WTC11 (cell line): ENCODE measurements at regions not wholly inside any gene's neighbourhood (a gene's known extent, or its start where the extent isn't known, plus 50 kb on each side); places are given as distances from the start of the nearest gene placed in this dataset.

Source experiments
- ATAC-seq: fragments of 200-7000 bp; cut with Tn5 transposase; 2 replicates; pipeline ENCODE4 v1.10.0; 2021; ENCODE audit warnings: mild to moderate bottlenecking, moderate library complexity
- CTCF ChIA-PET: fragments of 300-600 bp; sonication (Branson Sonifier 250); formaldehyde crosslinking; loops from one replicate; lab custom pipeline; 2021; ENCODE audit warnings: antibody characterized with exemption; lab: Charles Lee
- POLR2A ChIA-PET: fragments of 350-600 bp; sonication (Branson Sonifier 250); formaldehyde crosslinking; loops from one replicate; lab custom pipeline; 2021; ENCODE audit warnings: antibody characterized with exemption; lab: Charles Lee
- DNase-seq: peaks from one replicate; pipeline ENCODE4 v3.0.0; 2021; ENCODE audit warnings: low spot score
- H3K27ac Mint-ChIP-seq: 2 replicates; pipeline ENCODE4 v1.8.0; 2021; ENCODE audit warnings: mixed read lengths
- H3K27me3 Mint-ChIP-seq: 2 replicates; pipeline ENCODE4 v1.8.0; 2021; ENCODE audit warnings: low read depth, mild to moderate bottlenecking, moderate library complexity, mixed read lengths
- H3K36me3 Mint-ChIP-seq: 2 replicates; pipeline ENCODE4 v1.8.0; 2021; ENCODE audit warnings: mixed read lengths
- H3K4me1 Mint-ChIP-seq: 2 replicates; pipeline ENCODE4 v1.8.0; 2022; ENCODE audit warnings: mixed read lengths
- H3K4me3 Mint-ChIP-seq: 2 replicates; pipeline ENCODE4 v1.8.0; 2021; ENCODE audit warnings: mild to moderate bottlenecking, moderate library complexity, mixed read lengths
- H3K9me3 Mint-ChIP-seq: 2 replicates; pipeline ENCODE4 v1.8.0; 2021; ENCODE audit warnings: mixed read lengths
- ELF4 ChIP-seq: sonication (generic); formaldehyde crosslinking; IDR thresholded peaks from 2 replicates; pipeline ENCODE4 v1.8.1; 2022; ENCODE audit warnings: low read depth, mild to moderate bottlenecking, moderate library complexity, missing genetic modification reagents
- ESRRA ChIP-seq: sonication (generic); formaldehyde crosslinking; IDR thresholded peaks from 2 replicates; pipeline ENCODE4 v1.8.1; 2022; ENCODE audit warnings: mild to moderate bottlenecking, missing genetic modification reagents, borderline replicate concordance
- FOXP1 ChIP-seq: sonication (generic); formaldehyde crosslinking; IDR thresholded peaks from 2 replicates; pipeline ENCODE4 v1.8.0; 2022; ENCODE audit warnings: missing genetic modification reagents, mild to moderate bottlenecking, moderate library complexity, borderline replicate concordance
- HMGA2 ChIP-seq: fragments of 250-450 bp; sonication (Bioruptor Pico); IDR thresholded peaks from 2 replicates; pipeline ENCODE4 v1.4.0; 2021; ENCODE audit warnings: mild to moderate bottlenecking, moderate library complexity
- MYBL2 ChIP-seq: sonication (generic); formaldehyde crosslinking; IDR thresholded peaks from 2 replicates; pipeline ENCODE4 v1.8.1; 2023; ENCODE audit warnings: mild to moderate bottlenecking, moderate library complexity, missing genetic modification reagents
- NFE2L1 ChIP-seq: sonication (generic); formaldehyde crosslinking; IDR thresholded peaks from 2 replicates; pipeline ENCODE4 v1.8.1; 2023; ENCODE audit warnings: missing genetic modification reagents
- NR2C2 ChIP-seq: sonication (generic); formaldehyde crosslinking; IDR thresholded peaks from 2 replicates; pipeline ENCODE4 v1.8.0; 2022; ENCODE audit warnings: mild to moderate bottlenecking, missing genetic modification reagents
- NR3C1 ChIP-seq: sonication (generic); formaldehyde crosslinking; conservative IDR thresholded peaks from 2 replicates; pipeline ENCODE4 v1.8.1; 2023; ENCODE audit warnings: low read depth, mild to moderate bottlenecking, missing genetic modification reagents
- RELA ChIP-seq: sonication (generic); formaldehyde crosslinking; IDR thresholded peaks from 2 replicates; pipeline ENCODE4 v1.8.1; 2022; ENCODE audit warnings: missing genetic modification reagents, mild to moderate bottlenecking, borderline replicate concordance
- SMAD3 ChIP-seq: sonication (generic); formaldehyde crosslinking; IDR thresholded peaks from 2 replicates; pipeline ENCODE4 v1.8.0; 2022; ENCODE audit warnings: missing genetic modification reagents, mild to moderate bottlenecking, borderline replicate concordance
- SOX15 ChIP-seq: fragments of 250-450 bp; sonication (Bioruptor Pico); IDR thresholded peaks from 2 replicates; pipeline ENCODE4 v1.9.0; 2021; ENCODE audit warnings: mild to moderate bottlenecking
- TCF7 ChIP-seq: sonication (generic); formaldehyde crosslinking; IDR thresholded peaks from 2 replicates; pipeline ENCODE4 v1.8.0; 2022; ENCODE audit warnings: mild to moderate bottlenecking, low read depth, missing genetic modification reagents, moderate library complexity
- TEAD1 ChIP-seq: sonication (generic); formaldehyde crosslinking; IDR thresholded peaks from 2 replicates; pipeline ENCODE4 v1.8.0; 2022; ENCODE audit warnings: mild to moderate bottlenecking, missing genetic modification reagents
- ZNF232 ChIP-seq: sonication (generic); formaldehyde crosslinking; IDR thresholded peaks from 2 replicates; pipeline ENCODE4 v1.8.0; 2022; ENCODE audit warnings: mild to moderate bottlenecking, missing genetic modification reagents
- ZNF396 ChIP-seq: fragments of 250-450 bp; sonication (Bioruptor Pico); IDR thresholded peaks from 2 replicates; pipeline ENCODE4 v1.8.0; 2021; ENCODE audit warnings: mild to moderate bottlenecking, moderate library complexity, borderline replicate concordance
- ZNF416 ChIP-seq: fragments of 250-450 bp; sonication (Bioruptor Pico); IDR thresholded peaks from 2 replicates; pipeline ENCODE4 v1.9.0; 2021; ENCODE audit warnings: mild to moderate bottlenecking, inconsistent platforms
- TF ChIP-seq, protein P1 (sequence below): sonication (generic); formaldehyde crosslinking; IDR thresholded peaks from 2 replicates; pipeline ENCODE4 v1.8.0; 2023; ENCODE audit warnings: mild to moderate bottlenecking, missing genetic modification reagents
- TF ChIP-seq, protein P2 (sequence below): sonication (generic); formaldehyde crosslinking; IDR thresholded peaks from 2 replicates; pipeline ENCODE4 v1.8.1; 2023; ENCODE audit warnings: mild to moderate bottlenecking, missing genetic modification reagents, moderate library complexity
- TF ChIP-seq, protein P3 (sequence below): fragments of 200-600 bp; IDR thresholded peaks from 2 replicates; pipeline ENCODE4 v1.8.0; 2022; ENCODE audit warnings: antibody characterized with exemption
- TF ChIP-seq, protein P4 (sequence below): sonication (generic); formaldehyde crosslinking; conservative IDR thresholded peaks from 2 replicates; pipeline ENCODE4 v1.8.1; 2022; ENCODE audit warnings: mild to moderate bottlenecking, missing genetic modification reagents
- TF ChIP-seq, protein P5 (sequence below): fragments of 250-450 bp; sonication (Bioruptor Pico); conservative IDR thresholded peaks from 2 replicates; pipeline ENCODE4 v1.9.0; 2021; ENCODE audit warnings: mild to moderate bottlenecking
- TF ChIP-seq, protein P6 (sequence below): fragments of 250-450 bp; sonication (Bioruptor Pico); IDR thresholded peaks from 2 replicates; pipeline ENCODE4 v1.9.0; 2021; ENCODE audit warnings: mild to moderate bottlenecking, borderline replicate concordance

DNA sequence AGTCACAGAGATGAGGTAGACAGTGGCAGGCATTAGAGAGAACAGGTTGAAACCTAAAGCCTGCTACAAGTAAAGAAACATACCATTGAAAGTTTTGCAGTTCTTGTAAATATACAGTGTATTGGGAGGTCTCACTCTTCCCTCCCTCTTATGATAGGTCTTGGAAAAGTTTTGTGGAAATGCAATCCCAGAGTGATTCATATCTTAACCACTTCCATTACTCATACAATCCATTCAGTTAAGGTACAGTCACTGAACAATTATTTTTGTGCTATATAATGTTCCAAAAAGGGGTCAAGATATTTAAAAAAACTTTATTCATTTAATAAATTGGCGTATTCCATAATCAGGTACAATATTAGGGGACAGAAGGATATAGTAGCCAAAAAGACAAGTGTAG is 737.7 kb upstream of the ALCAM start (continued):
- TF ChIP-seq, protein P1, sequence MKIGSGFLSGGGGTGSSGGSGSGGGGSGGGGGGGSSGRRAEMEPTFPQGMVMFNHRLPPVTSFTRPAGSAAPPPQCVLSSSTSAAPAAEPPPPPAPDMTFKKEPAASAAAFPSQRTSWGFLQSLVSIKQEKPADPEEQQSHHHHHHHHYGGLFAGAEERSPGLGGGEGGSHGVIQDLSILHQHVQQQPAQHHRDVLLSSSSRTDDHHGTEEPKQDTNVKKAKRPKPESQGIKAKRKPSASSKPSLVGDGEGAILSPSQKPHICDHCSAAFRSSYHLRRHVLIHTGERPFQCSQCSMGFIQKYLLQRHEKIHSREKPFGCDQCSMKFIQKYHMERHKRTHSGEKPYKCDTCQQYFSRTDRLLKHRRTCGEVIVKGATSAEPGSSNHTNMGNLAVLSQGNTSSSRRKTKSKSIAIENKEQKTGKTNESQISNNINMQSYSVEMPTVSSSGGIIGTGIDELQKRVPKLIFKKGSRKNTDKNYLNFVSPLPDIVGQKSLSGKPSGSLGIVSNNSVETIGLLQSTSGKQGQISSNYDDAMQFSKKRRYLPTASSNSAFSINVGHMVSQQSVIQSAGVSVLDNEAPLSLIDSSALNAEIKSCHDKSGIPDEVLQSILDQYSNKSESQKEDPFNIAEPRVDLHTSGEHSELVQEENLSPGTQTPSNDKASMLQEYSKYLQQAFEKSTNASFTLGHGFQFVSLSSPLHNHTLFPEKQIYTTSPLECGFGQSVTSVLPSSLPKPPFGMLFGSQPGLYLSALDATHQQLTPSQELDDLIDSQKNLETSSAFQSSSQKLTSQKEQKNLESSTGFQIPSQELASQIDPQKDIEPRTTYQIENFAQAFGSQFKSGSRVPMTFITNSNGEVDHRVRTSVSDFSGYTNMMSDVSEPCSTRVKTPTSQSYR (CRISPR knock-in tag), result no peak
- TF ChIP-seq, protein P2, sequence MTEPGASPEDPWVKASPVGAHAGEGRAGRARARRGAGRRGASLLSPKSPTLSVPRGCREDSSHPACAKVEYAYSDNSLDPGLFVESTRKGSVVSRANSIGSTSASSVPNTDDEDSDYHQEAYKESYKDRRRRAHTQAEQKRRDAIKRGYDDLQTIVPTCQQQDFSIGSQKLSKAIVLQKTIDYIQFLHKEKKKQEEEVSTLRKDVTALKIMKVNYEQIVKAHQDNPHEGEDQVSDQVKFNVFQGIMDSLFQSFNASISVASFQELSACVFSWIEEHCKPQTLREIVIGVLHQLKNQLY, result no peak
- no peak for TF ChIP-seq SOX15 (CRISPR knock-in tag)
- TF ChIP-seq ELF4 (CRISPR knock-in tag), result no peak
- no peak for TF ChIP-seq NFE2L1 (CRISPR knock-in tag)
- no peak for TF ChIP-seq HMGA2 (CRISPR knock-in tag)
- TF ChIP-seq, protein P3, sequence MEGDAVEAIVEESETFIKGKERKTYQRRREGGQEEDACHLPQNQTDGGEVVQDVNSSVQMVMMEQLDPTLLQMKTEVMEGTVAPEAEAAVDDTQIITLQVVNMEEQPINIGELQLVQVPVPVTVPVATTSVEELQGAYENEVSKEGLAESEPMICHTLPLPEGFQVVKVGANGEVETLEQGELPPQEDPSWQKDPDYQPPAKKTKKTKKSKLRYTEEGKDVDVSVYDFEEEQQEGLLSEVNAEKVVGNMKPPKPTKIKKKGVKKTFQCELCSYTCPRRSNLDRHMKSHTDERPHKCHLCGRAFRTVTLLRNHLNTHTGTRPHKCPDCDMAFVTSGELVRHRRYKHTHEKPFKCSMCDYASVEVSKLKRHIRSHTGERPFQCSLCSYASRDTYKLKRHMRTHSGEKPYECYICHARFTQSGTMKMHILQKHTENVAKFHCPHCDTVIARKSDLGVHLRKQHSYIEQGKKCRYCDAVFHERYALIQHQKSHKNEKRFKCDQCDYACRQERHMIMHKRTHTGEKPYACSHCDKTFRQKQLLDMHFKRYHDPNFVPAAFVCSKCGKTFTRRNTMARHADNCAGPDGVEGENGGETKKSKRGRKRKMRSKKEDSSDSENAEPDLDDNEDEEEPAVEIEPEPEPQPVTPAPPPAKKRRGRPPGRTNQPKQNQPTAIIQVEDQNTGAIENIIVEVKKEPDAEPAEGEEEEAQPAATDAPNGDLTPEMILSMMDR, result no peak

DNA sequence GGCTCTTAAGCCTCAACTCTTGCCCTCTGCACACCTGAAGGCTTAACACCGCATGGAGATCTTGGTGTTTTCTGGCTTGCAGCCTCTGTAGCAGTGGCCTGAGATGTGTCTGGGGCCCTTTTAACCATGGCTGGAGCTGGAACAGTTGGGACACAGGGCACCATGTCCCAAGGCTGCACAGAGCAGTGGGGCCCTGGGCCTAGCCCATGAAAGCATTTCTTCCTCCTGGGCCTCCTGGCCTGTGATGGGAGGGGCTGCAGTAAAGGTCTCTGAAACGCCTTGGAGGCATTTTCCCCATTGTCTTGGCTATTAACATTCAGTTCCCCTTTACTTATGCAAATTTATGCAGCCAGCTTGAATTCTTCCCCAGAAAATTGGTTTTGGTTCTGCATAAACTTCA is 735.5 kb upstream of the ALCAM start:
- TF ChIP-seq, protein P2, result no peak
- TF ChIP-seq, protein P4, sequence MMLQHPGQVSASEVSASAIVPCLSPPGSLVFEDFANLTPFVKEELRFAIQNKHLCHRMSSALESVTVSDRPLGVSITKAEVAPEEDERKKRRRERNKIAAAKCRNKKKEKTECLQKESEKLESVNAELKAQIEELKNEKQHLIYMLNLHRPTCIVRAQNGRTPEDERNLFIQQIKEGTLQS, result no peak
- no peak for TF ChIP-seq TEAD1 (CRISPR knock-in tag)
- no peak for TF ChIP-seq TCF7
- no peak for TF ChIP-seq ZNF396 (CRISPR knock-in tag)
- TF ChIP-seq ESRRA, result no peak
- no peak for TF ChIP-seq ZNF416
- no peak for TF ChIP-seq SMAD3 (CRISPR knock-in tag)
- no peak for TF ChIP-seq FOXP1 (CRISPR knock-in tag)
- no peak for TF ChIP-seq ZNF232
- TF ChIP-seq NR2C2, result no peak
- H3K27ac Mint-ChIP-seq, result no peak overlapping the region
- H3K36me3 Mint-ChIP-seq, result peaks cover 33% of the 10 kb centered on the region
- POLR2A ChIA-PET, result no interaction called here
- no peak overlapping the region for H3K4me3 Mint-ChIP-seq
- DNase-seq (no peak), ATAC-seq (no peak)
- no peaks in the 10 kb centered on the region for H3K4me1 Mint-ChIP-seq
- peaks cover 42% of the 10 kb centered on the region for H3K9me3 Mint-ChIP-seq
- CTCF ChIA-PET, result no interaction called here
- no peaks in the 10 kb centered on the region for H3K27me3 Mint-ChIP-seq

DNA sequence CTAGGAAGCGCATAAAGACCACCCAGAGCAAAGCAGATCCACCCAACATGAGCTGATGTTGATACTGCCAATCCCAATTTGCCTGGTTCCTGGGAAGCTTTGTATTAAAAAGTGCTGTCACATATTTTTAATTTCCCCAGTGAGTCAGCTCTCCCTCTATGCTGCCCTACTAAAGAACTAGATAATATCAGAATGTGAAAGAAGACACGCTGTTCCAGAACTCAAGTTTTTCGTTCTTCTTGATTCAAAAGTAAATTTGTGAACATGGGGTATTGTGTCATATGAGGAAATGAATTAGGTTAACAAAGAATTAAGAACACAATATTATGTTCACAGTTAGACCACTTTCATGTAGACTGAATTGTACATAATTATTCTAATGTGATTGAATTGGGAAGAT is 734.2 kb upstream of the ALCAM start:
- H3K27ac Mint-ChIP-seq, result no peak overlapping the region
- H3K27me3 Mint-ChIP-seq, result no peaks in the 10 kb centered on the region
- no peaks in the 10 kb centered on the region for H3K4me1 Mint-ChIP-seq
- peaks cover 33% of the 10 kb centered on the region for H3K36me3 Mint-ChIP-seq
- POLR2A ChIA-PET, result no interaction called here
- no peak overlapping the region for H3K4me3 Mint-ChIP-seq
- peaks cover 52% of the 10 kb centered on the region for H3K9me3 Mint-ChIP-seq
- DNase-seq, result no peak
- ATAC-seq, result no peak
- CTCF ChIA-PET, result no interaction called here
- no peak for TF ChIP-seq MYBL2 (CRISPR knock-in tag)
- TF ChIP-seq, protein P4, result no peak
- TF ChIP-seq, protein P5, sequence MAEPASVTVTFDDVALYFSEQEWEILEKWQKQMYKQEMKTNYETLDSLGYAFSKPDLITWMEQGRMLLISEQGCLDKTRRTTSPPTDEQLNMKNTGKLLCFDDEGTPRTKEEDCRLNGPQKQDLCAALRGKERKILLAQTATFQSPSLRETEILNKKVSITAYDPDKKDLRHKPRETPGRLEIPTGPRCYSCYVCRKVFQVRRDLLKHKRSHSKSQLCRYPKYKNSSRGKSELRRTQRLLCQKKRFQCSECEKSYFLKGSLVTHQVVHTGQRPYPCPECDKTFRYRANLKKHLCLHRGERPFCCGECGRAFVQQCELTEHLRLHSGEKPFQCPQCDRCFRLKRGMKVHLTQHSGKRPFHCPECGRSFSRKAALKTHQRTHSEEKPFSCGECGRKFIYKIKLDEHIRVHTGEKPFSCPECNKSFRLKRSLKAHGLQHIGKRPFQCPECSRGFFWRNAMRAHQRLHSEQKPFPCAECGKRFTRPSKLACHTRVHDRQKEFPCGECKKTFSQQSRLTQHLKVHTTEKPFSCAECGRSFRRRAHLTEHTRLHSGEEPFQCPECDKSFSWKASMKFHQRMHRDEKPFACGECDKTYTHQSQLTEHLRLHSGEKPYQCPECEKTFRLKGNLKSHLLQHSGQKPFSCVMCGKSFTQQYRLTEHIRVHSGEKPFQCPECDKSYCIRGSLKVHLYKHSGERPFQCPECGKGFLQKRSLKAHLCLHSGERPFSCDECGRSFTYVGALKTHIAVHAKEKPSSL (CRISPR knock-in tag), result no peak
- TF ChIP-seq RELA (CRISPR knock-in tag), result no peak
- TF ChIP-seq, protein P6, sequence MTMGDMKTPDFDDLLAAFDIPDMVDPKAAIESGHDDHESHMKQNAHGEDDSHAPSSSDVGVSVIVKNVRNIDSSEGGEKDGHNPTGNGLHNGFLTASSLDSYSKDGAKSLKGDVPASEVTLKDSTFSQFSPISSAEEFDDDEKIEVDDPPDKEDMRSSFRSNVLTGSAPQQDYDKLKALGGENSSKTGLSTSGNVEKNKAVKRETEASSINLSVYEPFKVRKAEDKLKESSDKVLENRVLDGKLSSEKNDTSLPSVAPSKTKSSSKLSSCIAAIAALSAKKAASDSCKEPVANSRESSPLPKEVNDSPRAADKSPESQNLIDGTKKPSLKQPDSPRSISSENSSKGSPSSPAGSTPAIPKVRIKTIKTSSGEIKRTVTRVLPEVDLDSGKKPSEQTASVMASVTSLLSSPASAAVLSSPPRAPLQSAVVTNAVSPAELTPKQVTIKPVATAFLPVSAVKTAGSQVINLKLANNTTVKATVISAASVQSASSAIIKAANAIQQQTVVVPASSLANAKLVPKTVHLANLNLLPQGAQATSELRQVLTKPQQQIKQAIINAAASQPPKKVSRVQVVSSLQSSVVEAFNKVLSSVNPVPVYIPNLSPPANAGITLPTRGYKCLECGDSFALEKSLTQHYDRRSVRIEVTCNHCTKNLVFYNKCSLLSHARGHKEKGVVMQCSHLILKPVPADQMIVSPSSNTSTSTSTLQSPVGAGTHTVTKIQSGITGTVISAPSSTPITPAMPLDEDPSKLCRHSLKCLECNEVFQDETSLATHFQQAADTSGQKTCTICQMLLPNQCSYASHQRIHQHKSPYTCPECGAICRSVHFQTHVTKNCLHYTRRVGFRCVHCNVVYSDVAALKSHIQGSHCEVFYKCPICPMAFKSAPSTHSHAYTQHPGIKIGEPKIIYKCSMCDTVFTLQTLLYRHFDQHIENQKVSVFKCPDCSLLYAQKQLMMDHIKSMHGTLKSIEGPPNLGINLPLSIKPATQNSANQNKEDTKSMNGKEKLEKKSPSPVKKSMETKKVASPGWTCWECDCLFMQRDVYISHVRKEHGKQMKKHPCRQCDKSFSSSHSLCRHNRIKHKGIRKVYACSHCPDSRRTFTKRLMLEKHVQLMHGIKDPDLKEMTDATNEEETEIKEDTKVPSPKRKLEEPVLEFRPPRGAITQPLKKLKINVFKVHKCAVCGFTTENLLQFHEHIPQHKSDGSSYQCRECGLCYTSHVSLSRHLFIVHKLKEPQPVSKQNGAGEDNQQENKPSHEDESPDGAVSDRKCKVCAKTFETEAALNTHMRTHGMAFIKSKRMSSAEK, result no peak
- TF ChIP-seq NR3C1 (CRISPR knock-in tag), result no peak
- no peak for TF ChIP-seq FOXP1 (CRISPR knock-in tag)
